H1 (cell line): ENCODE measurements at regions not wholly inside any gene's neighbourhood (a gene's known extent, or its start where the extent isn't known, plus 50 kb on each side); places are given as distances from the start of the nearest gene placed in this dataset.

Experiments used
- CBX8 ChIP-seq: fragments of 300-800, 300-1000 bp; sonication (generic); IDR thresholded peaks from 2 replicates; pipeline ENCODE4 v1.7.1; 2016; ENCODE audit warnings: low read depth, low read length, borderline replicate concordance
- CHD2 ChIP-seq: IDR thresholded peaks from 2 replicates; pipeline ENCODE4 v1.6.1; 2012; ENCODE audit warnings: low read length, improper control_type of control experiment
- E2F6 ChIP-seq: IDR thresholded peaks from 2 replicates; pipeline ENCODE4 v1.6.1; 2012; ENCODE audit warnings: inconsistent platforms
- SAP30 ChIP-seq: fragments of 300-600 bp; sonication (generic); IDR thresholded peaks from 2 replicates; pipeline ENCODE4 v1.7.1; 2012; ENCODE audit warnings: low read length, moderate library complexity, mild to moderate bottlenecking, inconsistent platforms; ENCODE audit not compliant: insufficient read depth, insufficient replicate concordance

GRCh38 chr3:32632533-32633265 lies 52.3 kb upstream of the CNOT10 start (continued):
- TF ChIP-seq SAP30 = no peak
- TF ChIP-seq CHD2 = no peak
- no peak for TF ChIP-seq E2F6
- TF ChIP-seq CBX8 = no peak
